PC-9 (cell line): ENCODE measurements at regions not wholly inside any gene's neighbourhood (a gene's known extent, or its start where the extent isn't known, plus 50 kb on each side); places are given as distances from the start of the nearest gene placed in this dataset.

Experiments
- BruUV-seq: library from RNA; stranded (reverse); fragments of 400-500 nt; replicated peaks from 2 replicates; lab custom pipeline; 2021; lab: Mats Ljungman, UMichigan
- CTCF ChIA-PET: fragments of 300-600 bp; sonication (Branson Sonifier 250); formaldehyde crosslinking; loops from one replicate; lab custom pipeline; 2022; ENCODE audit warnings: antibody characterized with exemption; lab: Charles Lee
- POLR2A ChIA-PET: fragments of 300-600 bp; sonication (Branson Sonifier 250); formaldehyde crosslinking; loops from one replicate; lab custom pipeline; 2022; ENCODE audit warnings: antibody characterized with exemption; ENCODE audit not compliant: unreplicated experiment; lab: Charles Lee
- DNase-seq, 2 experiments: peaks; one replicate each; pipeline versions ENCODE4 v3.0.0 to v3.0.0-alpha.2; 2015 to 2022; ENCODE audit warnings: mixed read lengths in 1 of 2
- H2AFZ ChIP-seq: fragments of 200-600 bp; sonication (generic); 2 replicates; pipeline ENCODE4 v1.8.1; 2017; ENCODE audit warnings: antibody characterized with exemption
- H3F3A ChIP-seq: fragments of 200-600 bp; sonication (generic); 2 replicates; pipeline ENCODE4 v1.8.1; 2017; ENCODE audit warnings: antibody characterized with exemption, mild to moderate bottlenecking, low read depth; ENCODE audit not compliant: insufficient read depth
- H3K27ac ChIP-seq: fragments of 200-600 bp; sonication (generic); 2 replicates; pipeline ENCODE4 v1.6.1; 2016; ENCODE audit warnings: mixed run types
- H3K27me3 ChIP-seq: fragments of 200-600 bp; sonication (generic); 2 replicates; pipeline ENCODE4 v1.6.1; 2016; ENCODE audit warnings: low read depth, mixed run types; ENCODE audit not compliant: insufficient read depth
- H3K36me3 ChIP-seq: fragments of 200-600 bp; sonication (generic); 2 replicates; pipeline ENCODE4 v1.6.1; 2016; ENCODE audit warnings: low read depth, mixed run types
- H3K4me1 ChIP-seq: fragments of 200-600 bp; sonication (generic); replicated peaks from 2 replicates; pipeline ENCODE4 v1.6.1; 2016; ENCODE audit warnings: mixed run types; ENCODE audit not compliant: insufficient read depth
- H3K4me2 ChIP-seq: fragments of 200-600 bp; sonication (generic); 2 replicates; pipeline ENCODE4 v1.6.1; 2017; ENCODE audit warnings: mixed run types
- H3K4me3 ChIP-seq: fragments of 200-600 bp; sonication (generic); 2 replicates; pipeline ENCODE4 v1.6.1; 2016; ENCODE audit warnings: mixed run types
- H3K79me2 ChIP-seq: fragments of 200-600 bp; sonication (generic); 2 replicates; pipeline ENCODE4 v1.6.1; 2017; ENCODE audit warnings: low read depth, mixed run types
- H3K9me2 ChIP-seq: fragments of 200-600 bp; sonication (generic); 2 replicates; pipeline ENCODE4 v1.8.1; 2017; ENCODE audit warnings: mild to moderate bottlenecking; ENCODE audit not compliant: insufficient read depth
- H3K9me3 ChIP-seq: fragments of 200-600 bp; sonication (generic); 2 replicates; pipeline ENCODE4 v1.8.1; 2016; ENCODE audit warnings: low read depth; ENCODE audit not compliant: insufficient read depth
- H4K20me1 ChIP-seq: fragments of 200-600 bp; sonication (generic); 2 replicates; pipeline ENCODE4 v1.8.1; 2017; ENCODE audit not compliant: insufficient read depth
- CTCF ChIP-seq: fragments of 200-600 bp; sonication (generic); conservative IDR thresholded peaks from 2 replicates; pipeline ENCODE4 v1.6.1; 2017; ENCODE audit warnings: mixed run types, antibody characterized with exemption, mild to moderate bottlenecking, moderate library complexity
- EZH2 ChIP-seq: fragments of 200-600 bp; sonication (generic); IDR thresholded peaks from 2 replicates; pipeline ENCODE4 v1.8.0; 2017; ENCODE audit warnings: antibody characterized with exemption, low read depth
- intact Hi-C: fragments of 100-400 bp; cut with micrococcal nuclease; formaldehyde crosslinking; loops from one replicate; pipeline ENCODE4 v1.10.0; 2022; ENCODE audit not compliant: unreplicated experiment

DNA sequence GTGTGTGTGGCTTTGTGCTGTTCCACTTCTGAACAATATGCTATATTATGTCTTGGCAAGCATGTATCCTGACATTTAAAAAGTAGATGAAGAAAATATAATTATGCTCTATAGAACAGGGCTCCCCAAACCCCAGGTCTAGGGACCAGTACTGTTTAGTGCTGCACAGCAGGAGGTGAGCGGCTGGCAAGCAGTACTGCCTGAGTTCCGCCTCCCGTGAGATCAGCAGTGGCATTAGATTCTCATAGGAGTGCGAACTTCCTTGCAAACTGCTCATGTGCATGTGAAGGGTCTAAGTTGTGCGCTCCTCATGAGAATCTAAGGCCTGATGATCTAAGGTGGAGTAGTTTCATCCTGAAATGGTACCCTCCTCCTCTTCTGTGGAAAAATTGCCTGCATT is 979.1 kb upstream of the CTNND2 start:
- Histone ChIP-seq H3K27ac (no peak overlapping the region), H3K79me2 (no peaks in the 10 kb centered on the region), H3K4me1 (no peaks in the 10 kb centered on the region), H4K20me1 (no peaks in the 10 kb centered on the region), H3K36me3 (no peaks in the 10 kb centered on the region), H3K9me3 (no peaks in the 10 kb centered on the region), H3K9me2 (no peaks in the 10 kb centered on the region), H2AFZ (no peak overlapping the region), H3K4me3 (no peak overlapping the region), H3K27me3 (no peaks in the 10 kb centered on the region), H3F3A (no peaks in the 10 kb centered on the region), H3K4me2 (no peak overlapping the region)
- no peak for DNase-seq
- TF ChIP-seq CTCF = no peak
- TF ChIP-seq EZH2 = no peak
- no TSS peak for BruUV-seq
- intact Hi-C loops = no loop called here
- ChIA-PET CTCF (no interaction called here), POLR2A (no interaction called here)

DNA sequence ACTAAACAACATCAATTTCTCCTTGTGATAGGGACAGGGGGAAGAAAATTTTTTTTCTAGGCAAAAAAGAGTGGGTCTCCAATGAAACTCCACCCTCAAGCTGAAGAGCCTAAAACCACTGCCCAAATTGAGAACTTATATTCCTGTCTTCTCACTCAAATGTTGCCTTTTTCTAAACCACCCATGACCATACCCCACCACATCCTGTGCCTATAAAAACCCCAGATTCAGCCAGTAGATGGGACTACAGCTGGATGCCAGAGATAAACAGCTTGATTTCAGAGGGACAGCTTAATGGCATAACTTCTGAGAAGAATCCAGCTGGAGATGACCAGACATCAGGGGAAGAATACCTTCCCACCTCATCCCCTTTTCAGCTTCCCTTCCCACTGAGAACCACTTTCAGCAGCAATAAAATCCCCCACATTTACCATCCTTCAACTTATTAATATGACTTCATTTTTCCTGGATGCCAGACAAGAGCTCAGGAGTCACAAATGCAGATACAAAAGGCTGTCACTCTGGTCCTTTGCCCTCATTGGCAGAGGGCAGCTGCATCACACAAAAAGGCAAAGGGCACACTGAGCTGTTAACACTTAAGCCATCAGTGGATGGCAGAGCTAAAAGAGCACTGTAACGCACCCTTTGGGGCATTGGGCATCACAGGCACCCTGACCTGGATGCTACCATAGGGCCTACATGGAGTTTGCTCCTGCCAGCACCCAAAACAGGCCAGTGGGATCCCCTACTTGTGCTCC is 972.5 kb upstream of the CTNND2 start:
- CTCF ChIA-PET = no interaction called here
- intact Hi-C loops = no loop called here
- TF ChIP-seq EZH2 (no peak), CTCF (no peak)
- no peaks in the 10 kb centered on the region for H3K9me3 ChIP-seq
- H3F3A ChIP-seq = no peaks in the 10 kb centered on the region
- no peak for DNase-seq
- POLR2A ChIA-PET = interaction anchor here (0.6 kb wide), 1 partner anchor 851 kb away, joined by 5 read pairs; no protein-coding TSS in a partner anchor
- no peaks in the 10 kb centered on the region; the same call in 1 of the 2 replicates for H3K9me2 ChIP-seq
- no peak overlapping the region for H3K4me2 ChIP-seq
- no peak overlapping the region for H3K4me3 ChIP-seq
- H4K20me1 ChIP-seq = no peaks in the 10 kb centered on the region
- no peaks in the 10 kb centered on the region for H3K4me1 ChIP-seq
- no peak overlapping the region for H2AFZ ChIP-seq
- no TSS peak for BruUV-seq
- no peaks in the 10 kb centered on the region for H3K36me3 ChIP-seq
- no peaks in the 10 kb centered on the region for H3K79me2 ChIP-seq
- no peaks in the 10 kb centered on the region for H3K27me3 ChIP-seq
- H3K27ac ChIP-seq = no peak overlapping the region

DNA sequence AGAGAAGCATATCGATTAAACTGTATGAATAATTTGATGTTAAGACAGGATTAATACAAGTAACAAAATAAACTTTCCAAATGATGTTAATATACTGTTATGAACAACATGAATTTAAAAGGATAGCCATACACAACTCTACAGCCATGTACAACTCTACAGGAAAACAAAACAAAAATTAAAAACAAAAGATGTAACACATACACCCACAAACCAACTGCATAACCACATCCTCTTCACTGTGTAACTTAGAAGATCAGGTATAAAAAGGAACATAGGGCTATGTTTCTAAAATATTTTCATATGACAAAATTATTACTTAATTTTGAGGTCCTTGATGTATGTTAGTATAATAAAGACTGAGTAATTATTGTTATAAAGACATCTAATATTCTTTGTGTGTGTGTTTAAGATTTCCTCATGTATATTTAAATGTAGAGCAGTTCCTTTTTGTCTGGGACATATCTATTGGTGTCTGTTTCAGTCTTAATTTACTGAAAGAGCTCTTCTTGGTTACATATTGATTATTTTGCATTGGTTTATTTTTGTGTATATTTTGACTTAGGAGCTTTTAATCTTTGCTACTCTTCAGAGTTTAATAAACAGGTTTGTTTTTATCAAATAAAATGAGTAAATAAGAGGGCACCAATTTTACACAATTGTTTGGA is 966.8 kb upstream of the CTNND2 start:
- no peaks in the 10 kb centered on the region for H4K20me1 ChIP-seq
- DNase-seq = no peak
- ChIA-PET CTCF (no interaction called here), POLR2A (no interaction called here)
- no peak overlapping the region for H3K4me2 ChIP-seq
- TF ChIP-seq CTCF = no peak
- no peak for TF ChIP-seq EZH2
- no TSS peak for BruUV-seq
- intact Hi-C loops = no loop called here
- no peaks in the 10 kb centered on the region for H3F3A ChIP-seq
- H3K9me3 ChIP-seq = no peaks in the 10 kb centered on the region
- no peaks in the 10 kb centered on the region for H3K27me3 ChIP-seq
- H3K79me2 ChIP-seq = no peaks in the 10 kb centered on the region
- H3K4me3 ChIP-seq = no peak overlapping the region
- H3K27ac ChIP-seq = no peak overlapping the region
- no peak overlapping the region for H2AFZ ChIP-seq
- no peaks in the 10 kb centered on the region for H3K36me3 ChIP-seq
- H3K4me1 ChIP-seq = no peaks in the 10 kb centered on the region
- H3K9me2 ChIP-seq = no peaks in the 10 kb centered on the region
